ENCODE measurements at regions not wholly inside any gene's neighbourhood (a gene's known extent, or its start where the extent isn't known, plus 50 kb on each side); places are given as distances from the start of the nearest gene placed in this dataset.
A peak's percentile ranks its signal among the peaks of the same experiment; 100 is the strongest.

- FAIRE-seq (no peak), DNase-seq (ENCODE audit: insufficient read length, low spot score) (no peak)
- no peak for TF ChIP-seq POLR2A (IDR thresholded peaks at IDR 0.05; ENCODE audit: low read depth, low read length)
Observed at GRCh38 chr3:144754076-144754783, 782.6 kb downstream of the DIPK2A start.

- no peak for DNase-seq (ENCODE audit: insufficient read length, low spot score)
- no peak for TF ChIP-seq POLR2A (IDR thresholded peaks at IDR 0.05; ENCODE audit: low read depth, low read length)
- FAIRE-seq, result no peak
Observed at GRCh38 chr3:144756704-144757440, 785.2 kb downstream of the DIPK2A start.

- no peak for TF ChIP-seq POLR2A (IDR thresholded peaks at IDR 0.05; ENCODE audit: low read depth, low read length)
- DNase-seq (ENCODE audit: insufficient read length, low spot score) (no peak), FAIRE-seq (peak; percentile 52)
Observed at GRCh38 chr3:144760831-144761230, 789.2 kb downstream of the DIPK2A start.

- no peak for FAIRE-seq
- DNase-seq (ENCODE audit: insufficient read length, low spot score), result no peak
- no peak for TF ChIP-seq POLR2A (IDR thresholded peaks at IDR 0.05; ENCODE audit: low read depth, low read length)
Observed at GRCh38 chr3:144762091-144762490, 790.5 kb downstream of the DIPK2A start.

- FAIRE-seq (peak; percentile 60), DNase-seq (ENCODE audit: insufficient read length, low spot score) (no peak)
- no peak for TF ChIP-seq POLR2A (IDR thresholded peaks at IDR 0.05; ENCODE audit: low read depth, low read length)
Observed at GRCh38 chr3:144763878-144764454, 792.3 kb downstream of the DIPK2A start.

GRCh38 chr3:144770281-144770680 is 798.7 kb downstream of the DIPK2A start:
- no peak for FAIRE-seq
- DNase-seq (ENCODE audit: insufficient read length, low spot score), result no peak
- no peak for TF ChIP-seq POLR2A (IDR thresholded peaks at IDR 0.05; ENCODE audit: low read depth, low read length)

- peak; percentile 74 for FAIRE-seq
- no peak for TF ChIP-seq POLR2A (IDR thresholded peaks at IDR 0.05; ENCODE audit: low read depth, low read length)
- no peak for DNase-seq (ENCODE audit: insufficient read length, low spot score)
Observed at GRCh38 chr3:144770915-144771351, 799.3 kb downstream of the DIPK2A start.

- DNase-seq (ENCODE audit: insufficient read length, low spot score) (no peak), FAIRE-seq (no peak)
- TF ChIP-seq POLR2A (IDR thresholded peaks at IDR 0.05; ENCODE audit: low read depth, low read length), result no peak
Observed at GRCh38 chr3:144771381-144771870, 799.8 kb downstream of the DIPK2A start.

- TF ChIP-seq POLR2A (IDR thresholded peaks at IDR 0.05; ENCODE audit: low read depth, low read length), result no peak
- FAIRE-seq, result no peak
- DNase-seq (ENCODE audit: insufficient read length, low spot score), result no peak
Observed at GRCh38 chr3:144772372-144772771, 800.7 kb downstream of the DIPK2A start.

- FAIRE-seq, result no peak
- DNase-seq (ENCODE audit: insufficient read length, low spot score), result no peak
- TF ChIP-seq POLR2A (IDR thresholded peaks at IDR 0.05; ENCODE audit: low read depth, low read length), result no peak
Observed at GRCh38 chr3:144773350-144773749, 801.7 kb downstream of the DIPK2A start.

- DNase-seq (ENCODE audit: insufficient read length, low spot score), result no peak
- no peak for FAIRE-seq
- TF ChIP-seq POLR2A (IDR thresholded peaks at IDR 0.05; ENCODE audit: low read depth, low read length), result no peak
Observed at GRCh38 chr3:144774897-144775296, 803.3 kb downstream of the DIPK2A start.

- TF ChIP-seq POLR2A (IDR thresholded peaks at IDR 0.05; ENCODE audit: low read depth, low read length), result no peak
- FAIRE-seq (no peak), DNase-seq (ENCODE audit: insufficient read length, low spot score) (no peak)
Observed at GRCh38 chr3:144775551-144775950, 803.9 kb downstream of the DIPK2A start.

GRCh38 chr3:144777906-144778305 is 806.3 kb downstream of the DIPK2A start:
- DNase-seq (ENCODE audit: insufficient read length, low spot score) (no peak), FAIRE-seq (no peak)
- TF ChIP-seq POLR2A (IDR thresholded peaks at IDR 0.05; ENCODE audit: low read depth, low read length), result no peak

- no peak for FAIRE-seq
- no peak for DNase-seq (ENCODE audit: insufficient read length, low spot score)
- no peak for TF ChIP-seq POLR2A (IDR thresholded peaks at IDR 0.05; ENCODE audit: low read depth, low read length)
Observed at GRCh38 chr3:144791034-144791433, 819.4 kb downstream of the DIPK2A start.

Data from H54 (cell line).